DOHH2 (cell line): ENCODE measurements at regions not wholly inside any gene's neighbourhood (a gene's known extent, or its start where the extent isn't known, plus 50 kb on each side); places are given as distances from the start of the nearest gene placed in this dataset.

Experiments
- H3F3A ChIP-seq: fragments of 200-600 bp; sonication (generic), shearing (Covaris generic); 2 replicates; pipeline ENCODE4 v1.6.0; 2016; ENCODE audit warnings: antibody characterized with exemption, mild to moderate bottlenecking; ENCODE audit not compliant: control insufficient read depth, insufficient read depth
- H3K27ac ChIP-seq: fragments of 200-600 bp; sonication (generic); 2 replicates; pipeline ENCODE4 v1.5.1; 2014; ENCODE audit warnings: low read depth, mild to moderate bottlenecking, low read length, moderate library complexity
- H3K27me3 ChIP-seq: fragments of 200-600 bp; sonication (generic); 2 replicates; pipeline ENCODE4 v1.6.1; 2014; ENCODE audit warnings: mild to moderate bottlenecking, low read length, mixed read lengths; ENCODE audit not compliant: control insufficient read depth
- H3K36me3 ChIP-seq: fragments of 200-600 bp; sonication (generic); 2 replicates; pipeline ENCODE4 v1.6.1; 2014; ENCODE audit warnings: mild to moderate bottlenecking, low read length, moderate library complexity, mixed read lengths; ENCODE audit not compliant: control insufficient read depth
- H3K4me1 ChIP-seq: fragments of 200-600 bp; sonication (generic); 2 replicates; pipeline ENCODE4 v1.6.1; 2014; ENCODE audit warnings: mild to moderate bottlenecking, low read length, mixed read lengths; ENCODE audit not compliant: control insufficient read depth
- H3K4me2 ChIP-seq: fragments of 200-600 bp; sonication (generic); 2 replicates; pipeline ENCODE4 v1.6.0; 2014; ENCODE audit warnings: mild to moderate bottlenecking, low read length, moderate library complexity
- H3K4me3 ChIP-seq: fragments of 200-600 bp; sonication (generic); 2 replicates; pipeline ENCODE4 v1.5.1; 2014; ENCODE audit warnings: mild to moderate bottlenecking, low read length, mixed read lengths
- H3K79me2 ChIP-seq: fragments of 200-600 bp; sonication (generic); 2 replicates; pipeline ENCODE4 v1.6.1; 2014; ENCODE audit warnings: mild to moderate bottlenecking, low read length, mixed read lengths; ENCODE audit not compliant: control insufficient read depth
- H3K9me2 ChIP-seq: fragments of 200-600 bp; sonication (generic); replicated peaks from 2 replicates; pipeline ENCODE4 v1.6.1; 2014; ENCODE audit warnings: mild to moderate bottlenecking, low read length, mixed read lengths; ENCODE audit not compliant: control insufficient read depth
- H3K9me3 ChIP-seq: fragments of 200-600 bp; sonication (generic); 2 replicates; pipeline ENCODE4 v1.6.1; 2014; ENCODE audit warnings: antibody characterized with exemption, low read length, mixed read lengths; ENCODE audit not compliant: control insufficient read depth, insufficient read depth
- H4K20me1 ChIP-seq: fragments of 200-600 bp; sonication (generic); 2 replicates; pipeline ENCODE4 v1.6.0; 2014; ENCODE audit warnings: low read depth, mild to moderate bottlenecking, antibody characterized with exemption, low read length, moderate library complexity; ENCODE audit not compliant: control insufficient read depth, insufficient read depth
- EZH2phosphoT487 ChIP-seq: fragments of 200-600 bp; sonication (generic); IDR thresholded peaks from 2 replicates; pipeline ENCODE4 v1.6.1; 2017; ENCODE audit warnings: borderline replicate concordance, mild to moderate bottlenecking, antibody characterized with exemption, low read length, moderate library complexity, mixed read lengths
- TF ChIP-seq, protein P1 (sequence below): fragments of 200-600 bp; sonication (generic); IDR thresholded peaks from one replicate; pipeline ENCODE4 v1.5.1; 2014; ENCODE audit warnings: antibody characterized with exemption, mild to moderate bottlenecking, low read depth, low read length; ENCODE audit not compliant: poor library complexity, severe bottlenecking

DNA sequence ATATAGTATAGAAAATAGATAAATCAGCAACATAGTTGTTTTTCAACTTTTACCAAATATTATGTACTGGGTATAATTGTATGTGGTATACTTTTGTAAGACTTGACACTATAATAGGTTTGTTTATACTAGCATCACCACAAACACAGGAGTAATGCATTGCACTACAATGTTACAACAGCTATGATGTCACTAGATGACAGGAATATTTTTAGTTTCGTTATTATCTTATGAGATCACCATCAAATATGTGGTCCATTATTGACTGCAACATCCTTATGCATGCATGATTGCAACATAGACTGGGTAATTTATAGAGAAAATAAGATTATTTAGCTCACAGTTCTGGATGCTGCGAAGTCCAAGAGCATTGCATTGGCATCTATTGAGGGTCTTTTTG, 678.4 kb upstream of the ZNF804A start:
- no peaks in the 10 kb centered on the region for H4K20me1 ChIP-seq
- H3K27me3 ChIP-seq, result no peaks in the 10 kb centered on the region
- H3K4me1 ChIP-seq, result no peaks in the 10 kb centered on the region
- H3K27ac ChIP-seq, result no peak overlapping the region
- H3K9me3 ChIP-seq, result no peaks in the 10 kb centered on the region
- H3K79me2 ChIP-seq, result no peaks in the 10 kb centered on the region
- no peaks in the 10 kb centered on the region for H3F3A ChIP-seq
- no peaks in the 10 kb centered on the region for H3K36me3 ChIP-seq
- H3K4me3 ChIP-seq, result no peak overlapping the region
- H3K4me2 ChIP-seq, result no peak overlapping the region
- TF ChIP-seq, protein P1, sequence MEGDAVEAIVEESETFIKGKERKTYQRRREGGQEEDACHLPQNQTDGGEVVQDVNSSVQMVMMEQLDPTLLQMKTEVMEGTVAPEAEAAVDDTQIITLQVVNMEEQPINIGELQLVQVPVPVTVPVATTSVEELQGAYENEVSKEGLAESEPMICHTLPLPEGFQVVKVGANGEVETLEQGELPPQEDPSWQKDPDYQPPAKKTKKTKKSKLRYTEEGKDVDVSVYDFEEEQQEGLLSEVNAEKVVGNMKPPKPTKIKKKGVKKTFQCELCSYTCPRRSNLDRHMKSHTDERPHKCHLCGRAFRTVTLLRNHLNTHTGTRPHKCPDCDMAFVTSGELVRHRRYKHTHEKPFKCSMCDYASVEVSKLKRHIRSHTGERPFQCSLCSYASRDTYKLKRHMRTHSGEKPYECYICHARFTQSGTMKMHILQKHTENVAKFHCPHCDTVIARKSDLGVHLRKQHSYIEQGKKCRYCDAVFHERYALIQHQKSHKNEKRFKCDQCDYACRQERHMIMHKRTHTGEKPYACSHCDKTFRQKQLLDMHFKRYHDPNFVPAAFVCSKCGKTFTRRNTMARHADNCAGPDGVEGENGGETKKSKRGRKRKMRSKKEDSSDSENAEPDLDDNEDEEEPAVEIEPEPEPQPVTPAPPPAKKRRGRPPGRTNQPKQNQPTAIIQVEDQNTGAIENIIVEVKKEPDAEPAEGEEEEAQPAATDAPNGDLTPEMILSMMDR, result no peak
- TF ChIP-seq EZH2phosphoT487, result no peak
- no peaks in the 10 kb centered on the region for H3K9me2 ChIP-seq

DNA sequence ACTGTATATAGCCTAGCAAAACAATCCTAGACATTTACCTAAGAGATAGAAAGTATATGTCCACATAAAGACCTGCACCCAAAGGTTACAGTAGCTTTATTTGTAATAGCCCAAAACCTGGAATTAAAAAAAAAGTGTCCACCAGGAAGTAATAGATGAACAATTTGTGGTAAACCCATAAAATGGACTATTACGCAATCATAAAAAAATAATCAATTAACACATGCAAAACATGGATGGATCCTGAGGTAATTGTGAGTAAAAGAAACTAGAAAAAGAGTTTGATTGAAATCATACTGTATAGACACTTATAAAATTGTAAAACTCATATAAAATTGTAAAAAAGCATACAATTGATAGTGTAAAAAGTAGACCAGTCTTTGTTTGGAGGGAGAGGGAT, 673.0 kb upstream of the ZNF804A start:
- Histone ChIP-seq H3K4me2 (no peak overlapping the region), H3F3A (no peaks in the 10 kb centered on the region), H3K9me2 (no peaks in the 10 kb centered on the region), H3K4me1 (no peaks in the 10 kb centered on the region), H3K27me3 (no peaks in the 10 kb centered on the region), H3K27ac (no peak overlapping the region), H3K79me2 (no peaks in the 10 kb centered on the region), H3K36me3 (no peaks in the 10 kb centered on the region), H3K4me3 (no peak overlapping the region), H4K20me1 (no peaks in the 10 kb centered on the region), H3K9me3 (no peaks in the 10 kb centered on the region)
- TF ChIP-seq EZH2phosphoT487, result no peak
- TF ChIP-seq, protein P1, result no peak

DNA sequence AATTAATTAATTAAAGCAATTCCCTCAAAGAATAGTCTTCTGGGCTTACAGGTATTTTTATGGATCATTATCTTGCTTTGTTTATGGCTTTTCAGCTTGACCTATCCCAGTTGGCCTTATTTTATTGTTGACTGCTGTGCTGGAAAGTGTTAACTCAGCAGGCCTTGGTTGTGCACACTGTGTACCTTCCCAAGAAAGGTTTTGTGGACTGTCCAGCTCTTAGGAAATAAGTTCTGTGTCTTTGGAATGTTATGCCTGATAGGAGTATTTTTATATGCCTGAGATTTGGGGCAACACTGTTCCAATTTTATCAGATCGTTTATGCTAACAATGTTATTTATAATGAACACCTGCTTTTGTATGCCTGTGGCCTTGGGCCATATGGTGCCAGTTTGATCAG, 671.9 kb upstream of the ZNF804A start:
- Histone ChIP-seq H3K9me2 (no peaks in the 10 kb centered on the region), H3K9me3 (no peaks in the 10 kb centered on the region), H3K4me3 (no peak overlapping the region), H3K36me3 (no peaks in the 10 kb centered on the region), H3K4me1 (no peaks in the 10 kb centered on the region), H4K20me1 (no peaks in the 10 kb centered on the region), H3K27me3 (no peaks in the 10 kb centered on the region), H3F3A (no peaks in the 10 kb centered on the region), H3K27ac (no peak overlapping the region), H3K4me2 (no peak overlapping the region), H3K79me2 (no peaks in the 10 kb centered on the region)
- TF ChIP-seq EZH2phosphoT487, result no peak
- TF ChIP-seq, protein P1, result no peak
